SH-SY5Y (cell line): ENCODE measurements at regions not wholly inside any gene's neighbourhood (a gene's known extent, or its start where the extent isn't known, plus 50 kb on each side); places are given as distances from the start of the nearest gene placed in this dataset.

ENCODE experiments used
- GATA2 ChIP-seq: IDR thresholded peaks from 2 replicates; pipeline ENCODE4 v1.6.1; 2011; ENCODE audit warnings: mild to moderate bottlenecking, low read depth, low read length
- GATA3 ChIP-seq: IDR thresholded peaks from 2 replicates; pipeline ENCODE4 v1.6.1; 2011; ENCODE audit warnings: low read depth, mild to moderate bottlenecking, low read length, moderate library complexity

- TF ChIP-seq GATA2 (no peak), GATA3 (no peak)
Measured at GRCh38 chr5:164359260-164360255, 854.1 kb downstream of the MAT2B start.

- TF ChIP-seq GATA2: no peak
- no peak for TF ChIP-seq GATA3
Measured at GRCh38 chr5:164360589-164360988, 855.2 kb downstream of the MAT2B start.

GRCh38 chr5:164361986-164362385, 856.6 kb downstream of the MAT2B start:
- TF ChIP-seq GATA2 (no peak), GATA3 (no peak)

- TF ChIP-seq GATA3 (no peak), GATA2 (no peak)
Measured at GRCh38 chr5:164362835-164363234, 857.4 kb downstream of the MAT2B start.

- TF ChIP-seq GATA3: no peak
- no peak for TF ChIP-seq GATA2
Measured at GRCh38 chr5:164364237-164365208, 859.1 kb downstream of the MAT2B start.

GRCh38 chr5:164370841-164371240, 865.4 kb downstream of the MAT2B start:
- TF ChIP-seq GATA3: no peak
- TF ChIP-seq GATA2: no peak

- TF ChIP-seq GATA2 (no peak), GATA3 (no peak)
Measured at GRCh38 chr5:164372892-164373291, 867.5 kb downstream of the MAT2B start.

- TF ChIP-seq GATA3 (no peak), GATA2 (no peak)
Measured at GRCh38 chr5:164373876-164374275, 868.5 kb downstream of the MAT2B start.

- no peak for TF ChIP-seq GATA2
- no peak for TF ChIP-seq GATA3
Measured at GRCh38 chr5:164375051-164375450, 869.6 kb downstream of the MAT2B start.

- TF ChIP-seq GATA3 (no peak), GATA2 (no peak)
Measured at GRCh38 chr5:164376843-164377242, 871.4 kb downstream of the MAT2B start.

- no peak for TF ChIP-seq GATA2
- TF ChIP-seq GATA3: no peak
Measured at GRCh38 chr5:164377746-164378145, 872.3 kb downstream of the MAT2B start.

- TF ChIP-seq GATA3 (no peak), GATA2 (no peak)
Measured at GRCh38 chr5:164383662-164384061, 878.2 kb downstream of the MAT2B start.

GRCh38 chr5:164392531-164392930, 887.1 kb downstream of the MAT2B start:
- TF ChIP-seq GATA2 (no peak), GATA3 (no peak)

- TF ChIP-seq GATA2 (no peak), GATA3 (no peak)
Measured at GRCh38 chr5:164394686-164395194, 889.3 kb downstream of the MAT2B start.
